ENCODE measurements at regions not wholly inside any gene's neighbourhood (a gene's known extent, or its start where the extent isn't known, plus 50 kb on each side); places are given as distances from the start of the nearest gene placed in this dataset.

DNA sequence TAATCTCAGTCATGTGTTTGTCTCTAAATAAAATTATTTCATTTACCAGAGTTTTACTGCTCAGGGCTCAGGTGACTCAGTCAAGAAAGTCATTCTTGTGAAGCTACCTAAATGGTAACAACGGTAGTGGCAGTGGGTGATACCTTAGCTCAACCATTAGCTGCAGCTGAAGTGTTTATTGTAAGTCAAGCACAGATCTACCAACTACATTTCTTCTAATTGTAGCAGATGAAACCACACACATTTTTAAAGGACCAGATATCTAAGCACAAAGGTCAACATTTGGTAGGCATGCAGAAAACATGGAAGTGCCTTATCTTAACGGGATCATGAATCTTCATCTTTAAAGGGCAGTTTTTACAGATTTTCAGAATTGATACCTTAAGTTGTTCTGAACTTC is 79.1 kb downstream of the FAT4 start:
- no peaks in the 10 kb centered on the region for H3K36me3 ChIP-seq
- TF ChIP-seq CTCF (IDR thresholded peaks at IDR 0.05; ENCODE audit: low read depth, low read length), result no peak
- DNase-seq, result no peak
- peaks cover 8% of the 10 kb centered on the region for H3K4me1 ChIP-seq
- no peaks in the 10 kb centered on the region for H3K27me3 ChIP-seq
- no peaks in the 10 kb centered on the region for H3K9me3 ChIP-seq
- no peak overlapping the region for H3K4me3 ChIP-seq (ENCODE audit: low read depth, low read length)

DNA sequence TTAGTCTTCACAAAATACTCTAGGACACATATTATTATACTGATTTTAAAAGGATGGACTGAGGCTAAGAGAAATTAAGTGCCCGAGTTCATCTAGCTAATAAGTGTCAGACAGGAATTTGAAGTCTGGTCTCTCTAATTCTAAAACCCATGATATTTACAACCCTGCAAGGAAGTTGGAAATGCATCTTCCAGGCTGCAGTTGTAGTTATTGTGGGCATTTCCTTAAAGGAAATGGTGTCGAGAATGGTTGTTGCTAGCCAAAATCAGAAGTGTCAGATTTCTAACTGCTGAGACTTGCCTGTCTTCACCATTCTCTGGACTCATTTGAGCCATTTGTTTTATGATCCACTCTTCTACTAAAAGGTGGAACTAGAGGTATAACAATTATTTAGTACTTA is 82.5 kb downstream of the FAT4 start:
- H3K4me1 ChIP-seq, result peaks cover 8% of the 10 kb centered on the region
- no peaks in the 10 kb centered on the region for H3K36me3 ChIP-seq
- no peak overlapping the region for H3K4me3 ChIP-seq (ENCODE audit: low read depth, low read length)
- TF ChIP-seq CTCF (IDR thresholded peaks at IDR 0.05; ENCODE audit: low read depth, low read length), result no peak
- no peaks in the 10 kb centered on the region for H3K27me3 ChIP-seq
- DNase-seq, result no peak
- no peaks in the 10 kb centered on the region for H3K9me3 ChIP-seq

DNA sequence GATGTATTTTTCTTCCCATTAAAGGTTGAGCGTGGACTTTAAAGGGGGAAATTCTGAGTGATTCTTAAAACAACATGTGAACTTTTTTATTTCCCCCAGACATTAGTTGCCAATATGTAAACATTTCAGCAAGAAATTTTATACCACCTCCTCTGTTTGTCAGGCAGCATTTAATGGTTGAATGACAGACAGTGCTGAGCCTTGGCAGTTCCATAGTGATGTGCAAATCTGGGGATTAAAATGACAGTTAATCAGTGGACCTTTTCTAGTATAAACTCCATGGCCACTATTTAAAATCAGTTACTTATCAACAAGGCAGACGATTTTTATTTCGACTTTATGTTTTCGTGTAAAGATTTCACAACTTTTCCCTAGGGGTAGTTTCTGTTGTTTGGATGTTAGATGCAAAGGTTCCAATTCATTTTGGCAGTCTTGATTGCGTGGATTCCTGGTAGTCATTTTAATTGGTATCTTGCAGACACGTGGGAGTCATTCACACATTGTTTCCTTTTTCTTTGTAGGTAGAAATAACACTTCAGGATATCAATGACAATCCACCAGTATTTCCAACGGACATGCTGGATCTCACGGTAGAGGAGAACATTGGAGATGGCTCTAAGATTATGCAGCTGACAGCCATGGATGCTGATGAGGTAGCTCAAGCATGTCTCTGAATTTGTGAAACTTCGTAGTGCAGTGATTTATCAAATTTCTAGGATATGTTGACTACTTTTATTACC is 83.7 kb downstream of the FAT4 start:
- no peaks in the 10 kb centered on the region for H3K36me3 ChIP-seq
- no peak for TF ChIP-seq CTCF (IDR thresholded peaks at IDR 0.05; ENCODE audit: low read depth, low read length)
- no peaks in the 10 kb centered on the region for H3K27me3 ChIP-seq
- peaks cover 8% of the 10 kb centered on the region for H3K4me1 ChIP-seq
- no peak for DNase-seq
- H3K9me3 ChIP-seq, result no peaks in the 10 kb centered on the region
- H3K4me3 ChIP-seq (ENCODE audit: low read depth, low read length), result no peak overlapping the region

DNA sequence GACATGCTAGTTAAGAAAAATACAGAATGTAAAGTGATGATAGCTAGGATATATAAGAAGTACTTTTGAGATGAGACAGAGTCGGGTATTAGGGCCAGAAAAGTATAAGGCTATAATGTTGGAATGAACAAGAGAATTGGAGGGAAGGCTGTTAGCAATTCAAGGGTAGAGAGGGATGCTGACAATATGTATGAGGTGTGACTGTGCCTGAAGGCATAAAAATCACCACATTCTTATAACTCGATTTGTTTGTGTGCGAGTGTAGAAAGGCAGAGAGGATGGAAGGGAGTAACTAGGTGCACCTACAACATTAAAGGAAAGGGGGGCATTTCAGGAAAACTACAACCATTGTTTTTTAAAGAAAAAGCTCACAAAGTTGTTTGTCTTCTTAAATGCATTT is 86.0 kb downstream of the FAT4 start:
- no peak for TF ChIP-seq CTCF (IDR thresholded peaks at IDR 0.05; ENCODE audit: low read depth, low read length)
- H3K36me3 ChIP-seq, result no peaks in the 10 kb centered on the region

GRCh38 chr4:125401784-125402183 is 87.0 kb downstream of the FAT4 start:
- H3K4me1 ChIP-seq, result peaks cover 5% of the 10 kb centered on the region
- no peak for TF ChIP-seq CTCF (IDR thresholded peaks at IDR 0.05; ENCODE audit: low read depth, low read length)
- no peaks in the 10 kb centered on the region for H3K9me3 ChIP-seq
- H3K36me3 ChIP-seq, result no peaks in the 10 kb centered on the region
- H3K27me3 ChIP-seq, result no peaks in the 10 kb centered on the region
- H3K4me3 ChIP-seq (ENCODE audit: low read depth, low read length), result no peak overlapping the region
- DNase-seq, result no peak

More for the DNA sequence above, 86.0 kb downstream of the FAT4 start:
- H3K4me1 ChIP-seq, result peaks cover 5% of the 10 kb centered on the region
- no peak for DNase-seq
- H3K4me3 ChIP-seq (ENCODE audit: low read depth, low read length), result no peak overlapping the region
- H3K9me3 ChIP-seq, result no peaks in the 10 kb centered on the region
- H3K27me3 ChIP-seq, result no peaks in the 10 kb centered on the region

DNA sequence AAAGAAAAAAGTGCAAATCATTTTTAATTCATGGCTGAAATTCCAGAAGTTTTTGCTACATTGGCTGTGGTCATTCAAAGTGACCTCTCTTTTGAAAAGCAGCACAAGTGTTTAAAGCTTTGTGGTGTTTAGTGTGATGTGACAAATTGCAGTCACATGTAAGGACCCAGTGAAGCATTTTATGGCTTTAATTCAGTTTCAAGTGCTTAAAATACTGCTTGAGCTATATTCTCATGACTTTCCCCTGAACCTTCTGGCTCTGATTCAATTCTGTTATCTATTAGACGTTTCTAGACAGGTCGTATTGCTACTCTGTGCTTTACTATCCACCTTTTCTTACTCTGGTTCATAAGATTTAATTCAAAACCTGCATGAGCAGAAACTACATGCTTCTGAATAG is 105.8 kb downstream of the FAT4 start:
- no peak for DNase-seq
- TF ChIP-seq CTCF (IDR thresholded peaks at IDR 0.05; ENCODE audit: low read depth, low read length), result no peak

More for the DNA sequence above, 105.8 kb downstream of the FAT4 start:
- H3K4me3 ChIP-seq (ENCODE audit: low read depth, low read length), result no peak overlapping the region
- H3K36me3 ChIP-seq, result no peaks in the 10 kb centered on the region
- no peaks in the 10 kb centered on the region for H3K27me3 ChIP-seq
- H3K9me3 ChIP-seq, result peaks cover 4% of the 10 kb centered on the region; the same call in 1 of the 2 replicates
- H3K4me1 ChIP-seq, result no peaks in the 10 kb centered on the region

Data from BE2C (cell line).